Sigmoid colon (tissue), 4 donors: ENCODE measurements at regions not wholly inside any gene's neighbourhood (a gene's known extent, or its start where the extent isn't known, plus 50 kb on each side); places are given as distances from the start of the nearest gene placed in this dataset.

Source experiments
- CTCF ChIP-seq, 4 experiments: fragments of 450-650 bp in 3 of 4; fragments of 200-600 bp in 1 of 4; IDR thresholded peaks; one replicate each; pipeline ENCODE4 v1.5.1; 2016 to 2019; ENCODE audit warnings: antibody characterized with exemption in 4 of 4, mild to moderate bottlenecking in 3 of 4, moderate library complexity in 2 of 4
- EP300 ChIP-seq, 4 donors: sonication (generic); formaldehyde crosslinking; IDR thresholded peaks; one replicate each; pipeline ENCODE4 v1.6.1; 2017; ENCODE audit warnings: antibody characterized with exemption in 4 of 4
- POLR2A ChIP-seq, 2 donors: fragments of 450-650 bp; IDR thresholded peaks; one replicate each; pipeline ENCODE4 v1.6.1; 2016; ENCODE audit warnings: antibody characterized with exemption in 2 of 2, mild to moderate bottlenecking in 2 of 2, moderate library complexity in 2 of 2

- no peak for TF ChIP-seq CTCF (IDR thresholded peaks at IDR 0.05)
- no peak for TF ChIP-seq POLR2A (IDR thresholded peaks at IDR 0.05)
- no peak for TF ChIP-seq EP300 (IDR thresholded peaks at IDR 0.05)
These were observed 1082.3 kb upstream of the GJE1 start for GRCh38 chr6:141050471-141050870.
